Activated CD4-positive, CD25-positive, alpha-beta regulatory T cell treated with anti-CD3 and anti-CD28 coated beads, Interleukin-2, amount 50 U/mL, for 72 hours (primary cell): ENCODE measurements at regions not wholly inside any gene's neighbourhood (a gene's known extent, or its start where the extent isn't known, plus 50 kb on each side); places are given as distances from the start of the nearest gene placed in this dataset.

Experiments
- DNase-seq: peaks from one replicate; pipeline ENCODE4 v3.0.0; 2021

DNA sequence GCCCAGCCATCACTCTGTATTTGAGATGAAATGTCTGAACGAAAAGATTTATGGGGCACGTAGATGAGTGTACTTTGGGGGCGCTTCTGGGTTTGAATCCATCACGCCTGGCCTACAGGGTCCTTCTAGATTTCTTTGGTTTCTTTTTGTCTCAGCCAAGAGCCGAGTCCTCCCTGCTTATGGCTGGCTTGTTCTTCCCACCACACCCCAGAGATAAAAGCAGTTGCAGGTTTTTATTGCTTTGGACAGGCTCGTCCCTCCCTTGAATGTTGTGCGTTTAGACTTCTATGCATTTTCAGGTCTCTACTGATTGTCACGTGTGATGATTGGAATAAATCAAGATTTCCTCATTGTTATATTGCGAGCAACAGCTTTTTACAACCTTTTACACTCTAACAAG lies 104.8 kb upstream of the CHRNA7 start:
- DNase-seq = no peak

DNA sequence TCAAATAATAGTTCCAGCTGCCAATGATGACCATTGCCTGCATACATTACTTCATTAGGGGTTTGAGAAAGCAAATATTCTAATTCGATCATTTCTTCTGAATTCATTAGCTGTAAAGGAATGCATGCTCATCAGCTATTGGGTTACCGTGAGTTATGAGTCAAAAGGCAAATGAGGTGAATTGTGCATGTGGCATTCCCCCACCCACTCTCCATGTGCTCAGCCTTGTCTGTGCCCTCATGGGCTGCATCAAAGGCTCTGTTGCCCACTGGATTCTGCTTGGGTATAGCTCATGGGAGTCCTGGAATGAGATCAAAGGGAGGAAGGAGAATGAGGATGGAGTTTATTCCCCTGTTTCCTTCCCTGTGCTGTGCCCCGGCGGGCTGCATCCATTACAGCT lies 99.3 kb upstream of the CHRNA7 start:
- DNase-seq = no peak

DNA sequence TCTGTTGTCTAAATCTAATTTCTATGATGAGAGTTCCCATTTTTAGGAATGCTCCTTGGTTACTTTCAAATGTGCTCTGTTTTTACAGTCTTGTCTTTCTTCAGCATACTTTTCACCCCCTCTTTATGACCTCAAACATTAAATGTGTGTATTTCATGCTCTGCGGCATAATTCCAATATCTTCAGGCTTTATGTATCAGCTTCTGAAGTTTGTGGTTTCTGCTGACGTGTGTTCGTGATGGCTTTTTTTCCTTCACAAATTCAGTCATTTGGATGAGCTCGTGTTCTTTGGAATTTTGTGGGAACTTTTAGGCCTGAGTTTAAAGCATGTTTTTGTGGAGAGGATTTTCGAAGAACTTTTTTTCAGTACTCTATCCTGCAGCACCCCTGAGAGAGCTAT lies 97.7 kb upstream of the CHRNA7 start:
- no peak for DNase-seq

DNA sequence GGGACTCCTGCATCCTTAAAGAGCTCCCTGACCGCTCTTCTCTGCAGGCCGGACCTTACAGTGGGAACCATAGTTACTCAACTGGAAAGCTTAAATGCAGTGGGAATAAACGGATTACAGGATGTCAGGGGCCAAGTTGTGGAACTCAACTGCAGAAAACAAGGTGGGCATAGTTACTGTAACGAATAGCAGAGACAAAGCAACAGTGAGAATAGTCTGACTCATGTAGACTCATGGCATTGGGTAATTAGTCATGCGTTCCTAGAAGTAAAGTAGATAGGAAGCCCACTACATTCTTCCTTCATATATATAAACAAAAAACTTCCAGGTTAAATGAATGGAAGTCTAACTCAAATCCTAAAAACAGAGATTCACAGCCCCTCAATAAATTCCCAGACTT lies 95.5 kb upstream of the CHRNA7 start:
- DNase-seq = no peak

DNA sequence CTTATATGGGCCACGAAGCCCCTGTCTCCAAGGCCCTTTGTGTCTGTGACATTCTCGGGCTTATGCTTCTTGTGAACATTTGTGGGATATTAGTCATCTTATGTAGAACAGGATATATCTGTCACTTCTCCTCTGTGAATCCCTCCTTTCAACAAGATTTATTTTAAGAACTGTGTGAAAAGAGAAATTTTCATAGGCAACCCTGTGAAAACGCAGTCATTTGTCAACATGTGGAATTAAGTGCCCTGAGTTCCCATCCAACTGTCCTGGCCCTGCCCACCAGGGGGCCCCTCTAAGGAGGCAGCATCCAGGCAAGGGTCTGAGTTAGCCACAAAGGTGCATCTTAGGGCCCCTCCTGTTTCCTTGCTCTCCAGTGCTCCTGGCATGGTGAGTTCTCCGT lies 76.8 kb upstream of the CHRNA7 start:
- no peak for DNase-seq

DNA sequence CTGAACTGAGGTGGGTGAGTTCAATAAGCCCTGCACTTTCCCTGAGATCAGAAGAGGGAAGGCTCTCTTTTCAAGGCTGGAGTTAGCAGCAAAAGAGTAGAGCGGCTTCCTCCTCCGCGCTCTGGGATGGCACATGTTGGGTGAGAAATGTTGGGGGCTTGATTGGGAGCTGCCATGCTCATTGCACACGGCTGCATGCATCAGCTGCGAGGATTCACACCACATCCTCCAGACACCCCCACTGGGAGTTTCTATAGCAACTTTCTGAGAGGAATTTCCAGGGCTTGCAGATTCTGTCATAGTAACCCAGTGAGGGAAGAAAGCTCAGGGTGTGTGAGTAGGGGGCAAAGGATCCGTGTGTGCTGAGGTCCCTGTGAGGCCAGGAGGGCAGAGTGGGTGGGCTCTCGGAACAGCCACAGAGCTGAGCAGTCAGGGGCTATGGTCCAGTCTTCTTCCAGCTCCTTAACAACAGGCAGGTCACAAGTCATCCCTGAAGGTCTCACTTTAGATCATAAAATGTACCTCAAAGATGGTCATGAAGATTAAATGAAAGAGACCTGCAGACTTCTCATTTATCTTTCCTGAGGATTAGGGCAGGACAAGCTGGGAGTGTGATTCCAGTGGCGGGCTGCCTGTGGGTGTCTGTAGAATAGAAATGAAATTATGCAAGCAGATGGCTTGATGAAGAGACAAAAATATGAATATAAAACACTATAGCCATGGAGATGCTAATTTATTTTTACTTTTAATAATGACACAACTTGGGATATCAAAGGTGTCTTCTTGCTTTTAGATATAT lies 75.7 kb upstream of the CHRNA7 start:
- DNase-seq = no peak

DNA sequence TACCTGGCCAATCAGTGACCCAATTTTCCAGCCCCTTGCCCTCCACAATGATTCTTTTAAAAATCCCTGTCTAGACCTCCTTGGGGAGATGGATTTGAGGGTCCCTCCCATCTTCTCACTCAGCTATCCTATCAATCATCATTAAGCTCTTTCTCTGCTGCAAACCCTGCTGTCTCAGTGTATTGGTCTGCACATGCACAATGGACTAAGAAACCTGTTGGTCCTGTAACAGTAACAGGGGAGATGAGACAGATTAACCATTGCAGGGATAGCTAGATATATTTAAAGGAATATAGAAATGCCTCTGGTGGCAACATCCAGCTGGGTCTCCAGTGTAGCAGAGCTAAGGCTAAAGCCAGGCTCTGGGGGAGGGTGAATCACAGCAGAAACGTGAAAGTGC lies 74.6 kb upstream of the CHRNA7 start:
- no peak for DNase-seq

DNA sequence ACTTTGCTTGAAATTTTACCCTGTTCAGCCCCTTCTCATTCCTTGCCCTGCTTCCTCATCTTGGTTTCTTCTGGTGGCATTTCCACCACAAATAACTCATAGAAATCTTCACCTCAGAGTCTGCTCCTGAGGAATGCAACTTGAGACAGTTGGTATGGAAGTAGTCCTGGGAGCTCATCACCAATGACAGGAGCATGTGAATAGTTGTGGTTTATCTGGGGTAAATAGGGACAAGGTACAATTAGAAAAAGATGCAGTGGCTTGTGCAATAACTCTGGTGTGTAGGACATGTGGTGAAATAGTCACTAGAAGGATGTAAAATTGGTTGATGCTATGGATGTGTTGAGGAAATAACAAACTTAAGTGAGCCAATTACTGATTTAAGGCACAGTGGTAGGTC lies 72.7 kb upstream of the CHRNA7 start:
- DNase-seq = no peak

DNA sequence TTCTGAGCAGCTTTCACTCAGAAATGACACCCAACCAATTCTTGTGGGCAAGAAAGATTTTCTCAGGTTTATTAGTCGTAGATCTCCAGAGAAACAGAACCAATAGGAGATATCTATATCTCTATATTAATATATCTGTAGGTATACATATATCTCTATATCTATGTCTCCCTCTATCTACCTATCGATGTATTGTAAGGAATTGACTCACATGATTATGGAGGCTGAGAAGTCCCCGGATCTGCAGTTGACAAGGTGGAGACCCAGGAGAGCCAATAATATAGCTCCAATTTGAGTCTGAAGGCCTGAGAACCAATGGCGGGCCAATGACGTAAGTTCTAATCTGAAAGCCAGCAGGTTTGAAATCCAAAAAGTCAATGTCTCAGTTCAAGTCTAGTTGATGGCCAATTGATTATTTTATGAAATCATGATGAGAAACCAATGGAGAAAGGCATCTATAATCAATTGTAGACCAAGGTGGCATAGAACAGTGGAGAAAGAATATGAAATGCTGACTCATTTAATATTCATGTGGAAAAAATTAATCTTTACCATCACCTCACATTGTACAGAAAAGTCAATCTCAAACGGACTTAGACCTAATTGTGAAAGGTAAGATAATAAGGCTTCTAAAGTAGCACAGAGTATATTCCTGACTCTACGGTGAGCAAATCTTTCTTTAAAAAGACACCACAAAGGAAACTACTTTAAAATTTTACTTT lies 65.6 kb upstream of the CHRNA7 start:
- no peak for DNase-seq

DNA sequence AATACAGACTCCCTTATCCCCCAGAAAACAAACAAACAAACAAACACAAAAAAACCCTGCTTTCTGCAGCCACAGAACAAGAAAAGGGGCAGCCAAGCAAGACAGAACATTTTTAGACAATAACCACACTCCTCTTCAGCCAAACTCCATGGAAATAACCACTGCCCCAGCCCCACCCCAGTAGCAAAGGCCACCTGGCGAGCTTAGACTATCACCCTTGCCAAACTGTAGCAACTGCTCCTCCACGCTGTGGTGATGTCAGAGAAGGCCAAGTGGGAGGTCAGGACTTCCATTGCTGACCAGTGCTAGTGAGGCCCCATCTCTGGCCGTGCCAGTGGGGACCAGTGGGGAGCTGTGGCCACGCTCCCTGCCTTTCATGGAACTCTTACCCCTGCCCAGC lies 60.3 kb upstream of the CHRNA7 start:
- no peak for DNase-seq

DNA sequence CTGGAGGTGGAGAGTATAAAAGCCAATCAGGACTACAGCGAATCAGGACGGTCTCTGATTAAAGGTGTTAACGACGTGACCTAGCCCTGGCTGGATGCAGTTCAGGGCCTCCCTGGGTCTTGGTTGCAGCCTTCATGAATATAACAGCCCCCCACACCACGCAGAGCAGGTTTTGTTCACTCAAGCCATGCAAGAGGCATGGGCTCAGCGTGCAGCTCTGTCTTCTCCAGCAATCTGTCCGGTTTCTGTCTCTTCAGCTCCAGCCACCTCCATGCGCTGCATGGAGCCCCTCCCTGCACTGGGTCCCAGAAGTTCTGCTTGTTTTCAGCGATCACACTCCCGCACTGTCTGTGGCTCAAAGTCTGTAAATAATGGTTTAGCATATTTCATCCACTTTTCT lies 57.1 kb upstream of the CHRNA7 start:
- no peak for DNase-seq

DNA sequence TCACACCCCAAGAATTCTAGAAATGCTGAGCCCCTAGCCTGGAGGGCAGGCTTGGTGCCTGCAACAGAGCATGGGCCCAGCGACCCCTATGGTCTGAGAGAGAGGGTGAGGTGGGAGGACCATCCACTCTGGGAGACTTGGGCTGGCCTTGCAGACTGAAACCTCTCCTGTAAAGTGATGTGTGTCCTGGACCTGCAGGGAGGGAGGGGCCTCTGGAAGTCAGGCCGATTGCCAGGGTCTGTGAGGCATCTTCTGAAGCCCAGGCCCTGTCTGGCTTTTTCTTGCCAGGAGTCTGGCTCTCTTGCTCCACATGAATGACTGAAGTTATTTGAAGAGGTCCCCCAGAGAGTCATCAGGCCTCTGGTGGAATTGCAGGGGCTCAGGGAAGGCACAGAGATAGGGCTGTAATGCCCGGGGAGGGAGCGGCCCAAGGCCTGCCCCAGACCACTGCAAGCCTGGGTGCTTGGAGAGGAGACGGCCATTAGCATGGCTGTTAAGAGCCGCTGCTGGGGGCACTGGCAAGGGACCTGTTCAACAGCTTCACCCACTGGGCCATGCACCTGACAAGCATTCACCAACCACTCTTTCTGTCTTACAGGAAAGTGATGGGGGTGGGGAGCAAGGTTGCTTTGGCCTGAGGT lies 56.0 kb upstream of the CHRNA7 start:
- no peak for DNase-seq

DNA sequence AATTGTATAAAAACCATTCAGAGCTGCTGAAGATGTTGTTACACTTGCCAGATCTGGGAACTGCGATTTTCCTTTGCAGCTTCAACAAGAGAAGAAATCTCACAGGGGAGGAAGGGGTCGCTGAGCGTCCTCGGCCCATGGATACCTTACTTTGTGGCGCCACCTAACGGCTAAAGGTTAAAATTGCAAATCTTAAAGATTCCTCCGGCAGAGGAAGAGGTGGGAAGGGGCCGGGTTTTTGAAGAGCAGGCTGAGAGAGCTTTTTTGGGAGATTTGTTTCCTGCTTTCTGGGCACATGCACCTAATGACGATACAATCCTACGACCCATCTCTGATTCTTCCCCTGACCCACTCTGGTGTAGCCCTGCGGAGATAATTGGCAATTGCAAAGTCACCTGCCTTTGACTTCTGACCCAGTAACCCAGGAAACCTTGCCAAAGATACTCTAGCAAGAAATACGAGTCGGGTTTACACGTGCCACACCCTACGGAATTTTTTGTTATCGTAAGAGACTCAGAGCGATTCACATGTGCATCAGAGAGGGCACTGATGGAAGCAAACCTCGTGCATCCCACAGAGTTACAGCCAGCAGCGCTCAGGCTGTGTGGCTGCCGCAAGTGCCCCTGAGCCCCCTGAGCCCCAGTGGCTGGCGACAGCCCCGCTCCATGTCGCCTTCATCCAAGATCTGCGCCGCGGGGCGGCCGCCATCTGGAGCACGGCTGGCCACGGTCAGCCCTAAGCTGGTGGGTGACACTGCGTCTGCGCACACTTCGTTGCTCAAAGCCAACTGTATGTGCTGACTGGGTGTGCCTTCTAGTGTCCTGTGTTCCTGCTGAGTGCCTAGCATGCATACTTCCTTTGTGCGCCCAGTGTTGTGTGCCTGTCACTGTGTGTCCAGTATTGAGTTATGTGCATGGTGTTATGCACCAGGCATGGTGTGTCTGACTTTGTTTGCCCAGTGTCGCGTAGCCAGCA lies 55.2 kb upstream of the CHRNA7 start:
- DNase-seq = no peak

DNA sequence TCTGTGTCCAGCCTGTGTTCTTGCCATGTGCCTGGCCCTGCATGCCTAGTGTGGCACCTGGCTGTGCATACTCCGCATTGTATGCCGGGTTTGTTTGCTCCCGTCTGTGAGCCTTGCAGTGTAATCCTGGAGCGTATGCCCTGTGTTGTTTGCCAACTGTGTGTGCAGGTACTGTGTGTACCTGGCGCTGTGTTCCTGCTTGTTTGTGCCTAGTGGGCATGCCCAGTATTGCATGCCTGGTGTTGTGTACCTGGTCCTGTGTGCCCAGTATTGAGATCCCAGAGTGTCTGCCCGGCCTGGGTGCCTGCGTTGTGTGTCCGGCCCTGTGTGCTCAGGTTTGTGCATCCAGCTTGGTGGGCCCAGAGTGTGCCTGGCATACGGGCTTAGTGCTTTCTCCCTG lies 54.5 kb upstream of the CHRNA7 start:
- no peak for DNase-seq

DNA sequence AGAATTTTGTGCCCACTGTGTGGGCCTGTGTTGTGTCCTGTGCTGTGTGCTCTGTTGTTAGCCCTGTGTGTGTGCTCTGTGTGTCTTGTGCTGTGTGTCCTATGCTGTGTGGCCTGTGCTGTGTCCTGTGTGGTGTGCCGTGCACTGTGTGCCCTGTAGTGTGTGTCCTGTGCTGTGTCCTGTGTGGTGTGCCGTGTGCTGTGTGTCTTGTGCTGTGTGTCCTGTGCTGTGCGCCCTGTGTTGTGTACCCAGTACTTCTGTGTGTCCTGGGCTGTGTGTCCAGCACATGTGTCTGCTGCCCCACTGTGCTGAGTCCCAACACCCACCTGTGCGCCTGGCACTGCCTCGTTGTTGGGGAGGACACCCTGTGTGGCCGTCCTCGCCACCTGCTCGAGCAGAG lies 53.2 kb upstream of the CHRNA7 start:
- DNase-seq = no peak

DNA sequence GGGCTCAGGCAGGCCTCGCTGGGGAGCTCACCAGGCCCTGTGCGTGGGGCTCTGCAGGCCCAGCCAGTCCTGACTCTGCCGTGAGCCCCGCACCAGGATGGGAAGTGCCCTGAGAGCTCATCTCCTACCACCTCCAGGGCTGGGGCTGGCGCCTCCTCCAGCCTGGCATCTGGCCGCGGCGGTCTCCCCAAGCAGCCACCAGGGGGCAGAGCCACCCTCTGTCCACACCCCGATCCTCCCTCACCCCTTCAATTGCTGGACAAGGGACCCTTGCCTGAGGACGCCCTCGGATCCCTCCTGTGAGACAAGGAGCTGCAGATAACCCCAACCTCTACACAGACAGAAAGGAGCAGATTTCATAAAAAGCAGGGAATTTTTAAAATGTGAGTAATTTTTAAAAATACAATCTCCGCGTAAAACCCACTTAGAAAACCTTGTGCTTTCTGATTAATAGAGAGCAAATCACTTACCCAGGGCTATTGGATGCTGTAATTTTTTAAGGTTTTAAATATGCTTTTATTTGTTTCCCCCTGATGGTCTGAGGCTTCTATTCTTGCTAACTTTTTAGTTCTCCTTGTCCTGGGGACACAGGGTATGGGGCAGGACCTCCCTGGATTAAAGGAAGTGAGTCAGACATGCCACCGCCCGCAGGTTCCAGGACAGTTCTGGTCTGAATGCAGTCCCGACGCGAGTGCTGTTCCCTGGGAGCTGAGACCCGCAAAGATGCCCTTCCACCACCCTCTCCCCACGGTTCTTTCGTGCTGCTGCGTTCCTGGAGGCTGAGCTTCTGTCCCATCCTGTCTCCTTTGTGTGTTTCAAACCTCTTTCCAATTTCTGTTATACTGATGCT lies 52.3 kb upstream of the CHRNA7 start:
- DNase-seq = peak; percentile 63
